OCI-LY3 (cell line): ENCODE measurements at regions not wholly inside any gene's neighbourhood (a gene's known extent, or its start where the extent isn't known, plus 50 kb on each side); places are given as distances from the start of the nearest gene placed in this dataset.

ENCODE experiments used
- EZH2phosphoT487 ChIP-seq: fragments of 200-600 bp; shearing (Covaris generic); IDR thresholded peaks from 2 replicates; pipeline ENCODE4 v1.6.1; 2018; ENCODE audit warnings: antibody characterized with exemption, mixed run types, low read depth
- TF ChIP-seq, protein P1 (sequence below): fragments of 200-600, 300-600 bp; sonication (generic); IDR thresholded peaks from 2 replicates; pipeline ENCODE4 v1.5.1; 2014; ENCODE audit warnings: antibody characterized with exemption, low read length, low read depth

DNA sequence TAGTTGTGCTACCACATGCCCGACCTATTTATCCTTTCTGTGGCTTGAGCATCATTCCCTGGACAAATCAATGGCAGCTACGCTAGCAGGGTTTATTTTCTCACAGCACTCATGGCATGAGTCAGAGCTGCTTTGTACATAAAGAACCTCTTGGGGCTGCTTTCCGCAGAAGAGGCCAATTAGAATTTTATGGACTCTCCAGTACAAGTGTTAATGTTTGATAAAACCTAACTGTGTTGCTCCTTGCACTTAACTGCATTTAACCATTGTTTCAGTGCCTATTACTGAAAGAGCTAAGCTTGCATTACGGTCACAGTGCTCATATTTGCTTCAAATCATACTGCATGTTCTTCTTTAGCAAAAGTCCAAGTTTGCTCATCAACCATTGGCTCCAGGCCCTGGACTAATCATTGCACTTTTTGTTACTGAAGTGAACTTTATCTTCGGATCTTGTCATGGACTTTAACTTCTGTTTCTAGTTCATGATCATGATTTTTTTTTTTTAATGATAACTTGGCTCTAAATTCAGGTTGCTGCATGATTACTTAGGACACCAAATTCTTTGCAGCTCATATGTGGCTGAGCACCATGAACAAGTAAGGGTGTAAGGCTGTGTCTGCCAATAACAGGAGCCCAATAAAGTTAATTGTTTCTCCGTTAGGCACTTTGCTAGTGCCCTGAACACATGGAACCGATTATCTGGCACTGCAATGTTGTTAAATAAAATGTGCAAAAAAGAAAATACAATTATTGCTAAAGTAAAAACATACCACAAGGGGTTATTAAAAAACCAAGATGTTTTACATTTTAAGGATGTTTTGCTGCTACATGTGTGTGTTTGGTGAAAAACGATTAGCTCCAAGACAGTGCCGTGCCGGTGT, 492.2 kb downstream of the KCNJ2 start:
- TF ChIP-seq, protein P1, sequence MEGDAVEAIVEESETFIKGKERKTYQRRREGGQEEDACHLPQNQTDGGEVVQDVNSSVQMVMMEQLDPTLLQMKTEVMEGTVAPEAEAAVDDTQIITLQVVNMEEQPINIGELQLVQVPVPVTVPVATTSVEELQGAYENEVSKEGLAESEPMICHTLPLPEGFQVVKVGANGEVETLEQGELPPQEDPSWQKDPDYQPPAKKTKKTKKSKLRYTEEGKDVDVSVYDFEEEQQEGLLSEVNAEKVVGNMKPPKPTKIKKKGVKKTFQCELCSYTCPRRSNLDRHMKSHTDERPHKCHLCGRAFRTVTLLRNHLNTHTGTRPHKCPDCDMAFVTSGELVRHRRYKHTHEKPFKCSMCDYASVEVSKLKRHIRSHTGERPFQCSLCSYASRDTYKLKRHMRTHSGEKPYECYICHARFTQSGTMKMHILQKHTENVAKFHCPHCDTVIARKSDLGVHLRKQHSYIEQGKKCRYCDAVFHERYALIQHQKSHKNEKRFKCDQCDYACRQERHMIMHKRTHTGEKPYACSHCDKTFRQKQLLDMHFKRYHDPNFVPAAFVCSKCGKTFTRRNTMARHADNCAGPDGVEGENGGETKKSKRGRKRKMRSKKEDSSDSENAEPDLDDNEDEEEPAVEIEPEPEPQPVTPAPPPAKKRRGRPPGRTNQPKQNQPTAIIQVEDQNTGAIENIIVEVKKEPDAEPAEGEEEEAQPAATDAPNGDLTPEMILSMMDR = no peak
- TF ChIP-seq EZH2phosphoT487 = no peak
